GM18498 (cell line): ENCODE measurements at regions not wholly inside any gene's neighbourhood (a gene's known extent, or its start where the extent isn't known, plus 50 kb on each side); places are given as distances from the start of the nearest gene placed in this dataset.
"Not testable (repeated sequence)": the region's sequence is repeated elsewhere in the genome, so short reads cannot be mapped to it uniquely, and the experiment has no call there.

ENCODE experiments used
- ATAC-seq: cut with Tn5 transposase; IDR thresholded peaks from one replicate; pipeline ENCODE4 v1.9.1; 2021; ENCODE audit warnings: mild to moderate bottlenecking, moderate library complexity; ENCODE audit not compliant: unreplicated experiment

DNA sequence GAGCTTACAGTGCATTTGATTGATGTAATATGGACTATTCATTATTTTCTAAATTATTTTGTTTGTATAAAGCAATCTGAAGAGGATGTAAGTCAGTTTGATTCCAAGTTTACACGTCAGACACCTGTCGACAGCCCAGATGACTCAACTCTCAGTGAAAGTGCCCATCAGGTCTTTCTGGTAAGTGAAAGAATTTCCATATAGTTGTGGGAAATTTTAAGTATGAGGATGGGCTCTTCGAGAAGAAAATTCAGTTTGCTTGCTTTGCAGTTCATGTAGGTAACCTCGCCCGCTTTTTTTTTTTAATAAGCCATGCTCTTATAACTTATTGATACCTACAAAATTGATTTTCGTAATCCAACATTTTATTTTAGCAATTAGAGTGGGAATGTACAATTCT lies 151.6 kb downstream of the CDRT15L2 start:
- not testable (repeated sequence) for ATAC-seq

DNA sequence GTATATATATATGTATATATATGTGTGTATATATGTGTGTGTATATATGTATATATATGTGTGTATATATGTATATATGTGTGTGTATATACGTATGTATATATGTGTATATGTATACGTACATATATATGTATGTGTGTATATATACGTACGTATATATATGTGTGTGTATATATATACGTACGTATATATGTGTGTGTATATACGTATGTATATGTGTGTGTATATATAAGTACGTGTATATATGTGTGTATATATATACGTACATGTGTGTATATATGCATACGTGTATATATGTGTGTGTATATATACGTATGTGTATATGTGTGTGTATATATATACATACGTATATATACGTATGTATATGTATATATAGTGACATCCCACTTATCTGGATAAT lies 154.4 kb downstream of the CDRT15L2 start:
- ATAC-seq = no peak

DNA sequence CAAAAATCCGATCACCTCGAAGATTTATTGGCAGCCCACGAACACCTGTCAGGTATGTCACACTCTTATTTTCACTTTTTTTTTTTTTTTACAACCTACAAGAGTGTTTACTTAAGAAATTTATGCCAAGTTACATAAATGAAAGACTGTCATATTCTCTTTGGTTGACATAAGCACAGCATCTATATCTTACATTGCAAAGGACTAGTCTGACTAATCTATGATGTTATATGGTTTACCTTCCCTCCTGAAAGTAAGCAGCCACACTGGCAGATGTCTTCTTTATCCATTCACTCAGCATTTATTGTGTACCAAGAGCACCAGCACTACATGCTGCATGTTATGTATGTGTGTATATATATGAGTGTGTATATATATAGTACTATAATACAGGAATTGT lies 156.3 kb downstream of the CDRT15L2 start:
- no peak for ATAC-seq

DNA sequence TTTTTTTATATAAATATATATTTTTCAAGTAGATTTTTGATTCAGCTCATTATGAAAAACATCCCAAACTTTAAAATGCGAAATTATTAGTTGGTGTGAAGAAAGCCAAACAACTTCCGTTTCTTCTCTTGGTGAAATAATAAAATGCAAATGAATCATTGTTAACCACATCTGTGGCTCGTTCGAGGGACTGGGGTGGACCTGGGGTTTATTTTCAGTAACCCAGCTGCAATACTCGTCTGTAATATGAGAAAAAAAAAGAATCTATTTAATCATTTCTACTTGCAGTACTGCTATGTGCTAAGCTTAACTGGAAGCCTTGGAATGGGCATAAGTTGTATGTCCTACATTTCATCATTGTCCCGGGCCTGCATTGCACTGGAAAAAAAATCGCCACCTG lies 158.1 kb downstream of the CDRT15L2 start:
- not testable (repeated sequence) for ATAC-seq

DNA sequence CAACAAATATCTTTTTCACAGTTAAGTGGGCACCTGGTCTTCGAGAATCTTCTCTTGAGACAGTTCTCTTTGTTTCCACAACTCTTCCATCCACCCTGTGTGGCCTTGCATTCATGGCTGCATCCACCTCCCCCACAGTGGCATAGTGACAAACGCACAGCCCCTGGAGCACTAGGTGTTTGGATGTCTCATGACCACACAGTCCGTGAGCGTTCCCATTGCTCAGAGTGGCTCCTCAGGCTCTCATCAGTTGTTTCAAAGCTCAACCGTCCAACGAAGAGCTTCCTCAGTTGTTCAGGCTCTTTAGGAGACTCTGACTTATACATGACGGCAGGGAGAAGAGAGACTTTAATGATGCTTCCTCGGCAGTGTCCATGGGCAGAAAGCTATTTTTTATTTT lies 191.6 kb downstream of the CDRT15L2 start:
- no peak for ATAC-seq

DNA sequence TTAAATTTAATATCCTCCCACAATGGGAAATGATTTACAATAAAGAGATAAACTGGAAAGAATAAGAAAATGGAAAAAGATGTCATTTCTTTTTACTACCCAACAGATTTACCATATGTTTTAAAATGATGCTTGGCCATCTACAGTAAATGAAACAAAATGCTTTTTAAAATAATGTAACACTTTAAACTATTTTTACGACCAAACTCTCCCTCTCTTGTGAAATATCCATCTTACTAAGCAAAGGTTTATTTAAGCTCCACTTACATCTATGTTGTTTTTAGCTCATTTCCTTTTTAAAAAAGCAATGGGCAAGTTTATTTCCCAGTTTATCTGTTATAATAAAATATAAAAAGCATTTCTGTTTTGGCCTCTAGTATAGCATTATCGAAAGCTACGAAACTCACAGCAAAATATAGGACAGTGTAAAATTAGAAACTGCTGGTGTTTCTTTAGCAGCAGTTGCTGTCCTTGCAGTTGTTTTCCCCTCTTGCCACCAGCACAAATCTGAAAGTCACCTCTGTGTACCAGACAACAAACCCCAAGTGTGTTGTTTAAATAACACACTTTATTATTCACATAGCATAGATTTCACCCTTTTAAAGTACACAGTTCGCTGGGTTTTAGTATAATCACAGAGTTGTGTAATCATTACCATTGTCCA lies 195.1 kb downstream of the CDRT15L2 start:
- ATAC-seq = no peak

DNA sequence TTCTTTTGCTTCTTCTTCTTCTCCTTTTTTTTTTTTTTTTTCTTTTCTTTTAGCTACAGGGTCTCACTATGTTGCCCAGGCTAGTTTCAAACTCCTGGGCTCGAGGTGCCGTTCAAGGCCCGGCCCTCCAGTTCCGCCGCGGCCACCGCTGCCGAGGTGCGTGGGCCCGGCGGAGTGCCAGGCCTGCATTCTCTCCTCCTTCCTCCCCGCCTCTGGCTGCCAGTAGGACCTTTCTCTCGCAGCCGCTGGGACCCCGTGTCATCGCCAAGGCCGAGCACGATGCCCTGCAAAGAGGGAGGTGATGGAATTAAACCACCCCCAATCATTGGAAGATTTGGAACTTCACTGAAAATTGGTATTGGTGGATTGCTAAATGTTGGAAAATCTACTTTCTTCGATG lies 195.8 kb downstream of the CDRT15L2 start:
- ATAC-seq = no peak

DNA sequence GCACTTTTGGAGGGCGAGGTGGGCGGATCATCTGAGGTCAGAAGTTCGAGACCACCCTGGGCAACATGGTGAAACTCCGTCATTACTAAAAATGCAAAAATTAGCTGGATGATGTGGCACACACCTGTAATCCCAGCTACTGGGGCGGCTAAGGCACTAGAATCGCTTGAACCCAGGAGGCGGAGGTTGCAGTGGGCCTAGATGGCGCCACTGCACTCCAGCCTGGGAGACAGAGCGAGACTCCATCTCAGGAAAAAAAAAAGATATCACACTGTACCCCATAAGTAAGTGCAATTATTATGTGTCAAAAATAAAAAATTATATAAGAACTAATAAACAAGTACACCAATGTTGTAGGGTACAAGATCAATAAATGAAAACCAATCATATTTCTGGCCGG lies 200.0 kb downstream of the CDRT15L2 start:
- ATAC-seq = no peak

DNA sequence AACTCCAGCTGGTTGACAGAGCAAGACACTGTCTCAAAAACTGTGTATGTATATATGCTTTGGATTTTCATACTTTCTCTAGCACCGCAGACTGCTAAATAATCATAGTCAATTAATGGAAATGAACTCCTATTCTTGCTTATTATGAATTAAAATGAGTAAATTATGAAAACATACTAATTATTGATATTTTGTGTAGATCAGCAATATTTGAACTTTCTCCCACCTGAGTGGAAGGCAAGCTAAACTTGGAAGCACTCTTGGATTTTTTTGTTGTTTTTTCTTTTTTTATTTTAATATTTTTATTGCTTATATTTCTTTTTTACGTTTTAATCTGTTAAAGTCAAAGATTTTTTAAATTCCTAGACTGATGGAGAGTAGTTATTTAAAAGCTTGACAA lies 201.7 kb downstream of the CDRT15L2 start:
- ATAC-seq = no peak

DNA sequence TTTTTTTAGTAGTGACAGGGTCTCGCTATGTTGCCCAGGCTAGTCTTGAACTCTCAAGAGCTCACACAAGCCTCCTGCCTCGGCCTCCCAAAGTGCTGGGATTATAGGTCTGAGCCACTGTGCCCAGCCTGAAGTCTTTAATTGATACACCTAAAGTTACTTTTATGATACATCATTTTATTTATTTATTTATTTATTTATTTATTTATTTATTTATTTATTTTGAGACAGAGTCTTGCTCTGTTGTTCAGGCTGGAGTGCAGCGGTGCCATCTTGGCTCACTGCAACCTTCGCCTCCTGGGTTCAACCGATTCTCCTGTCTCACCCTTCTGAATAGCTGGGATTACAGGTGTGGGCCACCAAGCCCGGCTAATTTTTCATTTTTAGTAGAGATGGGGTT lies 202.3 kb downstream of the CDRT15L2 start:
- ATAC-seq = not testable (repeated sequence)

DNA sequence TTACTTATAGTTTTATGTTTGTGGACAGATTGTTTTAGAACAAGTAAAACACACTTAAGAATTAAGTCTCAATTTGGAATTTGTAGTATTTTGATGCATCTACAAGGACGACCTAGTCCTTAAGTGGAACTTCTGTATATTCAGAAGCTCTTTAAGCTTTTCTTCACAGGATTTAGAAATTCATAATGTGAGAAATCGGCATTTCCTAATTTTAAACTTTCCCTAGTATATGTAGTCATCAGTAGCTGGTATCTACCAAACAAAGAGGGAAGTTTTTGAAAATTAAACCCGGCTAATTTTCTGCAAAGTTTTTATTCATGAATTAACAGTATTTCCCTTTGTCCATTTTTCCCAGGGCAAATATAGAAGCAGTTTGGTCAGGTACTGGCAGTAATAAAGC lies 203.6 kb downstream of the CDRT15L2 start:
- no peak for ATAC-seq

DNA sequence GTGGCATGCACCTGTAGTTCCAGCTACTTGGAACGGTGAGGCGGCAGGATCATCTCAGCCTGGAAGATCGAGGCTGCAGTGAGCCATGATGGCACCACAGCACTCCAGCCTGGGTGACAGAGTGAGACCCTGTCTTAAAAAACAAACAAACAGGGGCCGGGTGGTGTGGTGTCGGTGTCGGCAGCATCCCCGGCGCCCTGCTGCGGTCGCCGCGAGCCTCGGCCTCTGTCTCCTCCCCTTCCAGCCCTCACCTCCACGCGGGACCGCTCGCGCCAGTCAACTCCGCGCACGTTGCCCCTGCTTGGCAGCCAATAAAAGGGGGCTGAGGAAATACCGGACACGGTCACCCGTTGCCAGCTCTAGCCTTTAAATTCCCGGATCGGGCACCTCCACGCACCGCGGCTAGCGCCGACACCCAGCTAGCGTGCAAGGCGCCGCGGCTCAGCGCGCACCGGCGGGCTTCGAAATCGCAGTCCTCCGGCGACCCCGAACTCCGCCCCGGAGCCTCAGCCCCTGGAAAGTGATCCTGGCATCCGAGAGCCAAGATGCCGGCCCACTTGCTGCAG lies 204.7 kb downstream of the CDRT15L2 start:
- ATAC-seq = no peak

DNA sequence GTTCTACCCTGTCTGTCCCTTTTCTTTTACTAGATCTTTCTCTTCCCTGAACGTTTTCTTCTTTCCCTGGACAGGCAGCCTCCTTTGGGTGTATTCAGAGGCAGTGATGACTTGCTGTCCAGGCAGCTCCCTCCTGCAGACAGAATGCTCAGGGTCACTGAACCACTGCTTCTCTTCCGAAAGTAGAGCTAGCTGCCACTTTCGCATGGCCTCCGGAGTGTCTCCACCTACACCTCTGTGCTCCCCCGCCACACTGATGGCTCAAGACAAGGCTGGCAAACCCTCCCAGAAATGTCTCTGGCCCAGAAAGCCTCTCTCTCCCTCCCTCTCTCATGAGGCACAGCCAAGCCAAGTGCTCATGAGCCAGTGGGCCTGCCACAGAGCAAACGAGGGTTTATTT lies 207.8 kb downstream of the CDRT15L2 start:
- no peak for ATAC-seq

DNA sequence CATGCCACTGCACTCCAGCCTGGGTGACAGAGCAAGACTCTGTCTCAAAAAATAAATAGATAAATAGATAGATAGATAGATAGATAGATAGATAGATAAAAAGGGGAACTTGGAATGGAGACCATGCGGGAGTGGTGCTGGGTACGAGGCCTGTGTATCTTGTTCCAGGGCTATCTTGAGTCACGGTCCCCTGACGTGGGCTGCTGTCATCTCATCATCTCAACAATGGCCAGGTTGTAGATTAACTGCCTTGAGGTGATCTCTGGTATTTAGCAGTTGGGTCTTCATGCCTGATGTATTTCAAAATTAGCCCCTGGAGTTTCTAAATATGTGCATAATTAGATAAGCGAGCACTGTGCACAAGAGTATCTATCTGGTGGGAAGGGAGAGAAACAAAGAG lies 212.1 kb downstream of the CDRT15L2 start:
- no peak for ATAC-seq

DNA sequence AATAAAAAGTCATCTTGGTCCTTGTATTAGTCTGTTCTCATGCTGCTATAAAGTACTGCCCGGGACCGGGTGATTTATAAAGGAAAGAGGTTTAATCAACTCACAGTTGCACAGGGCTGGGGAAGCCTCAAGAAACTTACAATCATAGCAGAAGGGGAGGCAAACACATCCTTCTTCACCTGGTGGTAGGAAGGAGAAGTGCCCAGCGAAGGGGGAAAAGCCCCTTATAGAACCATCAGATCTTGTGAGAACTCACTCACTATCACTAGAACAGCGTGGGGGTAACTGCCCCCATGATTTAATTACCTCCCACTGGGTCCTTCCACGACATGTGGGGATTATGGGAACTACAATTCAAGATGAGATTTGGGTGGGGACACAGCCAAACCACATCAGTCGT lies 215.0 kb downstream of the CDRT15L2 start:
- ATAC-seq = not testable (repeated sequence)

DNA sequence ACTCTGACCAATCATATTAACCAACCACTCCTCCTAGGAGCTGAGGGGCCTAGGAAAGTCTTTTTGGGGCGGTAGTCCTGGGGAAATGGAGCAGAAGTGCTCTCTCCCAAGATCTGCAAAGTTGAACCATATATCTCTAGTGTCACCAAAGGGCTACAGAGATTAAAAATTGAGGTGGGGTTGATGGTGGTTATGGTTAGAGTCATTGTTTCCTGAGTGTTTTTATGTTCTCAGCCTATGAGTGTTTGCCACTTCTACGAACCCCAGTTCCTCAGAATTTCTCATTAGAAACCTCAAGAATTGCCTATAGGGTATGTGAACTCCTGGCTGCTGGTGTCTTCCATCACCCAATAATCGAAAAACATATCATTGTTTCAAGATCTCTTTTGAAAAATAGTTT lies 217.8 kb downstream of the CDRT15L2 start:
- ATAC-seq = no peak

DNA sequence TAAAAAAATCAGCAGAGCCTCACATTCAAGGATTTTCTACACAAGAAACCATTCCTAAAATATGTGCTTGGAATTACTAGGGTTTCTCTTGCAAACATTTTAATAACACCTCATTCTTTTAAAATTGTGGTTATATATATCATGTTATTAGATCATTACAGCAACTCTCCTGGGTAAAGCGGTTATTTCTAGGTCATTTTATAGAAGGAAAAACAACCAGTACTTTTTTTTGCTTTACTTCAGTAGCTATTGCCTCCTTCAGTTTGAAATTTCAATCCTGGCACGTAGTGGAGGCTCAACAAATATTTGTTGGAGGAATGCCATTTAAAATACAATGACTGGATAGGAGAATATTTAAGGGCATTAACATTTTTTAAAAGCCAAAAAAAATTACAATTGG lies 220.6 kb downstream of the CDRT15L2 start:
- no peak for ATAC-seq

DNA sequence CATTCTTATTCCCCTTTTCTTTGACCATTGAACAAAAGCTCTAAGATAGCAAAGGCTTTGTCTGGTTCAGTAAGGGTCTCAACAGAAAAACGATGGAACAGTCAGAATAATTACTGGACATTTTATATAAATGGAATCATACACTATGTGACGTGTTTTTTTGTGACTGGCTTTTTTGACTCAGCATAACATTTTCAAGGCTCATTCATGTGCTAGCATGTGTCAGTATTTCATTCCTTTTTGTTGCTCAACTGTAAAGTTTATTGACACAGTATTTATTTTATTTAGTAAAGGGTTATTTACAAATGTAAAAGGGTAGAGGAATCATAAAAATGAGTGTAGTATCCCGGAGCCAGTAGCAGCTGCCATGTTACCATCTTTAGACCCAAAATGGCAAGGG lies 226.2 kb downstream of the CDRT15L2 start:
- ATAC-seq = no peak

DNA sequence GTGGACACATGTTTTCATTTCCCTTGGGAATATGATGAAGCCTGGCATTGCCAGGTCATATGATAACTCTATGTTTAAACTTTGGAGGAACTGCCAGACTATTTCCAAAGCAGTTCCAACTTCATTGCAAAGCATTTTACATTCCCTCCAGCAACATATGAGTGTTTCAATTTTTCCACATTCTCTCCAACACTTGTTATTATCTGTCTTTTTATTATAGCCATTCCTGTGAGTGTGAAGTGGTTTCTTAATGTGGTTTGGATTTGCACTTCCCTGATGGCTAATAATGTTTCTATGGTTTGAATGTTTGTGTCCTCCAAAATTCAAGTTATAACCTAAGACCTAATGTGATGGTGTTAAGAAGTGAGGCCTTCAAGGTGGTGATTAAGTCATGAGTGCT lies 228.0 kb downstream of the CDRT15L2 start:
- not testable (repeated sequence) for ATAC-seq

DNA sequence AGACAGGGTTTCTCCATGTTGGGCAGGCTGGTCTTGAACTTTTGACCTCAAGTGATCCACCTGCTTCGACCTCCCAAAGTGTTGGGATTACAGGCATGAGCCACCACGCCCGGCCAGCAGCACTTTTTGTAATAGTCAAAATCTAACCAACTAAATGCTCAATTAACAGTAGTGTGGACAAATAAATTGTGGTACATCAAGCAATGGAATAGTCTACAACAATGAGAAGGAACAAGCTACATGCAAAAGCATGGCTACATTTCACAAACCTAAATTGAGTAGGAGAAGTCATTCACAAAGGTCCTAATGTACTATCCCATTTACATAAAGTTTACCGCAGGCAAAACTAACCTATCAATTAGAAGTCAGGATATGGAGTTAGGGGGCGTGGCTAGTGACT lies 227.4 kb downstream of the USP22 start:
- not testable (repeated sequence) for ATAC-seq

DNA sequence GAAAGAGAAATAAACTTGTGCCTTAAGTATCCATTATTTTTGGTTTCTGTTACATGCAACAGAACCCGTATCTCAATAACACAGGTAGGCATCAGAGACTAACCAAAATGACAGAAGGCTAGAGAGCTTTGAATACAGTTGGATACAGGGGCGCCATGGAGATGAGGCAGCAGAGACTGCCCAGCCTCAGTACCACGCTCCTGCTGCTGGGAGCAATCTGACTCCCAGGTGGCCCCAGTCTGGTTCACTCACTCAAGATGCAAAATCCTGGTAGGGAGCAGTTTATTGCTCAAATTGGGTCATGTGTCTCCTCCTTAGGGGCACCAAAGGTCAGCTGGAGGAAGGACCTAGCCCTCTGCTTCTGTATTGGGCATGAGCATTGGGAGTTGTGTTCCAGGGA lies 218.9 kb downstream of the USP22 start:
- ATAC-seq = no peak

DNA sequence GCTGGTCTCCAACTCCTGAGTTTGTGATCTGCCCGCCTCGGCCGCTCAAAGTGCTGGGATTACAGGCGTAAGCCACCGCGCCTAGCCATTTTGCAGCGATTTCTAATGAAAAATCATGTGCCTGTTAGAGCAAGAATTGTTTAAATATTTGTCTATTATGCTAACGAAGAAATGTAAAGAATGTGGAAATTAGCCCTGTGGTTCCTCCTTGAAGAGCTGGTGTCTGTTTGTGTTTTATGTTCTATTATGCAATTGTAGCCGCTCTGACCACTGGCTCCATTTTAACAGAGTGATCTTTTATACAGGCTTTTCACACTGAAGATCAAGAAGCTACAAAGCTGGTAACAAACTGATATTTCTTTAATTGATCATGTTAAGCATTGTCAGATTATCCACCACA lies 217.3 kb downstream of the USP22 start:
- no peak for ATAC-seq

DNA sequence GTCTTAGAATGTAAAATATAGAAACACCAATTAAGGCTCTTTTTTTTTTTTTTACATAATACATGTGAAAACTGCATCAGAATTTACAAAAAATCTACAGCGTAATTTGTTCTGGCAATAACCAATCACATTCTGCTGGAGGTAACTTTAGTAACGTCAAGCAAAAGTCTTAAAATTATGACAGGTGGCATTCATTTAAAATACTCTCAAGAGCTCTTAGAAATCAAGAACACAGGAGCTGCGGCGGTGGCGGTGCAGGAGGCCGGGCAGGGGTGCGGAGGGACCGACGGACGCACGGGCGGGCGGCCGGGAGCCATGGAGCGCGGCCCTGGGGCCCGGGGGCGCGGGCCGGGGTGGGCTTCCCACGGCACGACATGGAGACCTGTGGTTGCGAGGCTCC lies 202.4 kb downstream of the USP22 start:
- not testable (repeated sequence) for ATAC-seq
